ENCODE measurements at regions not wholly inside any gene's neighbourhood (a gene's known extent, or its start where the extent isn't known, plus 50 kb on each side); places are given as distances from the start of the nearest gene placed in this dataset.
"Not testable (repeated sequence)": the region's sequence is repeated elsewhere in the genome, so short reads cannot be mapped to it uniquely, and the experiment has no call there.

- DNase-seq (ENCODE audit: extremely low read depth, low read depth): no peak
- no peak for TF ChIP-seq CTCF (IDR thresholded peaks at IDR 0.05; ENCODE audit: low read depth, low read length)
Observed at GRCh38 chrX:15033917-15034316, 160.7 kb downstream of the MOSPD2 start.

- DNase-seq (ENCODE audit: extremely low read depth, low read depth): no peak
- TF ChIP-seq CTCF (IDR thresholded peaks at IDR 0.05; ENCODE audit: low read depth, low read length): no peak
Observed at GRCh38 chrX:15017491-15017890, 144.3 kb downstream of the MOSPD2 start.

GRCh38 chrX:15016051-15016450 is 142.8 kb downstream of the MOSPD2 start:
- no peak for DNase-seq (ENCODE audit: extremely low read depth, low read depth)
- TF ChIP-seq CTCF (IDR thresholded peaks at IDR 0.05; ENCODE audit: low read depth, low read length): no peak

DNA sequence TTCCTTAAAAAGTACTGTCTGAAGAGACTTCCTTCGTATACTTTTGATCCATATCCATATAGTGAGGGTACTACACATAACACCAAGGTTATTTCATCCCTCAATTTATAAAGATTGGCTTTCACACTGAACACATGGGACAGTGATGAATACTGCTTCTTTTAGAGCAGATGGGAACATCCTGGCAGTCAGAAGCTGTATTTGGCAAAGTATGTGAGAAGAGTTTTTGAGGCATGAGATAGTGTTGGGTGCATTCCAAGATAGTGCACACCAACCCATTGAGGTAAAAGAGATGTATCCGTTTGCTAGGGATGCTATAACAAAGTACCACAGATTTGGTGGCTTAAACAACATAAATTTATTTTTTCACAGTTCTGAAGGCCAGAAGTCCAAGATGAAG is 141.1 kb downstream of the MOSPD2 start:
- no peak for TF ChIP-seq CTCF (IDR thresholded peaks at IDR 0.05; ENCODE audit: low read depth, low read length)
- no peak for DNase-seq (ENCODE audit: extremely low read depth, low read depth)

DNA sequence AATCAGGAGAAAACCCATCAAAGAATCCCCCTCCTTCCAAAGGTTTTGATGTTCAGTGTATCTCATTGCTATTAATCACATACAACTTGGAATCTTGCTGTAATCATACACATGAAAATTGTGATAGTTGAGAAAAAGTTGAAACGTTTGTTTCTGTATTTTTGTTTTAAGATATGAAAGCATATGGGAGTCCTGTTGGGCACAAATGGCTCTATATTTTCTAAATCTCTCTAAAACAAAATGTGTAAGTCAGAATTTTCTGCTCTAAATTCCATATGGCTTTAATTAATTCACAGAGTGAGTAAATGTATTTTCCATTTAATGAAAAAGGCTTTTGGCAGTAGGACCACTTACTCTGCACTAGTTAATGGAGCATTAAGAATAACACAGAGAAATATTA is 140.2 kb downstream of the MOSPD2 start:
- no peak for TF ChIP-seq CTCF (IDR thresholded peaks at IDR 0.05; ENCODE audit: low read depth, low read length)
- DNase-seq (ENCODE audit: extremely low read depth, low read depth): no peak

DNA sequence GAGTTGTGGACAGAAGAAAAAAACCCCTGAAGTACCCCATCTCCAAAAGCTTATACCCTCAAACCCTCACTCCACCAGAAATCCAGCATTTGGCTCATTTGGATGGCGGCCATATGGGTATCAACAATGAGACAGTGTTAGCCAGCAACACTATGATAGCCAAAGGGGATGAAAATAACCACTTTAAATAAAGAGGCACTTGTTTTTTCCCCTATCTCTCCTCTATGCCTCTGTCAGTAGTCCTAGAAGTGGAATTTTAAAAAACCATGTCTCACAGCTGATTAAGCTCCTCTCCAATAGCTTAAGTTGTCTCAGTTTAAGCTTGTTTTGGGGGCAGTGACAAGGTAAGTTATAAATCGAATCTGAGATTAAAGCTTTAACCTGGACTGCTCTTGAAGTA is 124.0 kb downstream of the MOSPD2 start:
- no peak for DNase-seq (ENCODE audit: extremely low read depth, low read depth)
- TF ChIP-seq CTCF (IDR thresholded peaks at IDR 0.05; ENCODE audit: low read depth, low read length): no peak

GRCh38 chrX:14984425-14984824 is 111.2 kb downstream of the MOSPD2 start:
- not testable (repeated sequence) for DNase-seq (ENCODE audit: extremely low read depth, low read depth)

All from AG09319 (cell line).